ENCODE measurements at regions not wholly inside any gene's neighbourhood (a gene's known extent, or its start where the extent isn't known, plus 50 kb on each side); places are given as distances from the start of the nearest gene placed in this dataset.
A peak's percentile ranks its signal among the peaks of the same experiment; 100 is the strongest.

DNA sequence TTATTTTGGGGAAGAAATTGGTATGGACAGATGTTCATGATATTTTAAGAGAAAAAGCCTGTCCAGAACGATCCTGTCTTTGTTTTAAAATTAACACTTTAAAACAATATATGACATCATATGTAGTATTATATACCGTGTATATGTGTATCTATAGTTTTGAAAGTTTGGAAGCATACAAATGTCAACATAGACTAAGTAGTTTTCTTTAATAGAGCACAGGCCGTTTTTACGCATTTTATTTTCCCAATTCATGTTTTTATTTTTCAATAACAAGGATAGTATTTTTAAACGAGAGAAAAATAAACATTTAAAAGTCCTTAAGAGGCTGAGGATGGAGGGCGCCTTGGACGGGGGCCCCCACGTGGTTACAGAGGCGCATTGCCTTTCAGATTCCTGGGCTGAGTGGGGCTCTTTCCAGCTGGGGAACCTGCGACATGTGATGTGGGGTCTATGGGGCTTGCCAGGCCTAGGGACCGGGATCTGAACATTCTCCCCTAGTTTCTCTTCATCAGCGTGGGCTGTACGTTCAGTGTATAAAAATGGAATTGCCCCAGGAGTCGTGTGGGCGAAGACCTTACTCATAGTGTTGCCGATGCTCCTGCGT is 127.8 kb upstream of the ZNF746 start (continued):
- peak; percentile 51 for TF ChIP-seq ATF7 (IDR thresholded peaks at IDR 0.05)
- TF ChIP-seq ATF7 (CRISPR knock-in tag; IDR thresholded peaks at IDR 0.05) = no peak
- no peak for TF ChIP-seq BCL6 (CRISPR knock-in tag; IDR thresholded peaks at IDR 0.05)
- no peak for TF ChIP-seq FOSL1 (CRISPR knock-in tag; IDR thresholded peaks at IDR 0.05; ENCODE audit: borderline replicate concordance)
- peak; percentile 34; the same call in 1 of the 2 replicates for TF ChIP-seq SAP130 (CRISPR knock-in tag; IDR thresholded peaks at IDR 0.05; ENCODE audit: low read depth)
- TF ChIP-seq, protein P1, sequence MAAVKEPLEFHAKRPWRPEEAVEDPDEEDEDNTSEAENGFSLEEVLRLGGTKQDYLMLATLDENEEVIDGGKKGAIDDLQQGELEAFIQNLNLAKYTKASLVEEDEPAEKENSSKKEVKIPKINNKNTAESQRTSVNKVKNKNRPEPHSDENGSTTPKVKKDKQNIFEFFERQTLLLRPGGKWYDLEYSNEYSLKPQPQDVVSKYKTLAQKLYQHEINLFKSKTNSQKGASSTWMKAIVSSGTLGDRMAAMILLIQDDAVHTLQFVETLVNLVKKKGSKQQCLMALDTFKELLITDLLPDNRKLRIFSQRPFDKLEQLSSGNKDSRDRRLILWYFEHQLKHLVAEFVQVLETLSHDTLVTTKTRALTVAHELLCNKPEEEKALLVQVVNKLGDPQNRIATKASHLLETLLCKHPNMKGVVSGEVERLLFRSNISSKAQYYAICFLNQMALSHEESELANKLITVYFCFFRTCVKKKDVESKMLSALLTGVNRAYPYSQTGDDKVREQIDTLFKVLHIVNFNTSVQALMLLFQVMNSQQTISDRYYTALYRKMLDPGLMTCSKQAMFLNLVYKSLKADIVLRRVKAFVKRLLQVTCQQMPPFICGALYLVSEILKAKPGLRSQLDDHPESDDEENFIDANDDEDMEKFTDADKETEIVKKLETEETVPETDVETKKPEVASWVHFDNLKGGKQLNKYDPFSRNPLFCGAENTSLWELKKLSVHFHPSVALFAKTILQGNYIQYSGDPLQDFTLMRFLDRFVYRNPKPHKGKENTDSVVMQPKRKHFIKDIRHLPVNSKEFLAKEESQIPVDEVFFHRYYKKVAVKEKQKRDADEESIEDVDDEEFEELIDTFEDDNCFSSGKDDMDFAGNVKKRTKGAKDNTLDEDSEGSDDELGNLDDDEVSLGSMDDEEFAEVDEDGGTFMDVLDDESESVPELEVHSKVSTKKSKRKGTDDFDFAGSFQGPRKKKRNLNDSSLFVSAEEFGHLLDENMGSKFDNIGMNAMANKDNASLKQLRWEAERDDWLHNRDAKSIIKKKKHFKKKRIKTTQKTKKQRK (IDR thresholded peaks at IDR 0.05; ENCODE audit: low read length) = no peak
- no peak for TF ChIP-seq ARID3A (IDR thresholded peaks at IDR 0.05; ENCODE audit: low read depth, low read length)
- TF ChIP-seq MXI1 (IDR thresholded peaks at IDR 0.05; ENCODE audit: borderline replicate concordance, low read depth, low read length) = no peak
- TF ChIP-seq ZBTB42 (CRISPR knock-in tag; IDR thresholded peaks at IDR 0.05) = no peak
- TF ChIP-seq, protein P2, sequence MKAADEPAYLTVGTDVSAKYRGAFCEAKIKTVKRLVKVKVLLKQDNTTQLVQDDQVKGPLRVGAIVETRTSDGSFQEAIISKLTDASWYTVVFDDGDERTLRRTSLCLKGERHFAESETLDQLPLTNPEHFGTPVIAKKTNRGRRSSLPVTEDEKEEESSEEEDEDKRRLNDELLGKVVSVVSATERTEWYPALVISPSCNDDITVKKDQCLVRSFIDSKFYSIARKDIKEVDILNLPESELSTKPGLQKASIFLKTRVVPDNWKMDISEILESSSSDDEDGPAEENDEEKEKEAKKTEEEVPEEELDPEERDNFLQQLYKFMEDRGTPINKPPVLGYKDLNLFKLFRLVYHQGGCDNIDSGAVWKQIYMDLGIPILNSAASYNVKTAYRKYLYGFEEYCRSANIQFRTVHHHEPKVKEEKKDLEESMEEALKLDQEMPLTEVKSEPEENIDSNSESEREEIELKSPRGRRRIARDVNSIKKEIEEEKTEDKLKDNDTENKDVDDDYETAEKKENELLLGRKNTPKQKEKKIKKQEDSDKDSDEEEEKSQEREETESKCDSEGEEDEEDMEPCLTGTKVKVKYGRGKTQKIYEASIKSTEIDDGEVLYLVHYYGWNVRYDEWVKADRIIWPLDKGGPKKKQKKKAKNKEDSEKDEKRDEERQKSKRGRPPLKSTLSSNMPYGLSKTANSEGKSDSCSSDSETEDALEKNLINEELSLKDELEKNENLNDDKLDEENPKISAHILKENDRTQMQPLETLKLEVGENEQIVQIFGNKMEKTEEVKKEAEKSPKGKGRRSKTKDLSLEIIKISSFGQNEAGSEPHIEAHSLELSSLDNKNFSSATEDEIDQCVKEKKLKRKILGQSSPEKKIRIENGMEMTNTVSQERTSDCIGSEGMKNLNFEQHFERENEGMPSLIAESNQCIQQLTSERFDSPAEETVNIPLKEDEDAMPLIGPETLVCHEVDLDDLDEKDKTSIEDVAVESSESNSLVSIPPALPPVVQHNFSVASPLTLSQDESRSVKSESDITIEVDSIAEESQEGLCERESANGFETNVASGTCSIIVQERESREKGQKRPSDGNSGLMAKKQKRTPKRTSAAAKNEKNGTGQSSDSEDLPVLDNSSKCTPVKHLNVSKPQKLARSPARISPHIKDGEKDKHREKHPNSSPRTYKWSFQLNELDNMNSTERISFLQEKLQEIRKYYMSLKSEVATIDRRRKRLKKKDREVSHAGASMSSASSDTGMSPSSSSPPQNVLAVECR (CRISPR knock-in tag; IDR thresholded peaks at IDR 0.05; ENCODE audit: borderline replicate concordance) = no peak
- no peak for TF ChIP-seq IKZF1 (IDR thresholded peaks at IDR 0.05)
- no peak for TF ChIP-seq THAP11 (CRISPR knock-in tag; IDR thresholded peaks at IDR 0.05)
- TF ChIP-seq MEF2D (CRISPR knock-in tag; IDR thresholded peaks at IDR 0.05) = no peak
- TF ChIP-seq, protein P3, sequence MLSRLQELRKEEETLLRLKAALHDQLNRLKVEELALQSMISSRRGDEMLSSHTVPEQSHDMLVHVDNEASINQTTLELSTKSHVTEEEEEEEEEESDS (CRISPR knock-in tag; IDR thresholded peaks at IDR 0.05; ENCODE audit: borderline replicate concordance) = no peak
- no peak for TF ChIP-seq ZNF235 (CRISPR knock-in tag; IDR thresholded peaks at IDR 0.05; ENCODE audit: borderline replicate concordance)
- TF ChIP-seq HOMEZ (CRISPR knock-in tag; IDR thresholded peaks at IDR 0.05; ENCODE audit: low read depth) = no peak

Measured in HepG2 (cell line).